Naive thymus-derived CD8-positive, alpha-beta T cell (primary cell): ENCODE measurements at regions not wholly inside any gene's neighbourhood (a gene's known extent, or its start where the extent isn't known, plus 50 kb on each side); places are given as distances from the start of the nearest gene placed in this dataset.

ENCODE experiments used
- ATAC-seq, 2 donors: fragments of 150-1000 bp; cut with Tn5 transposase in 1 of 2; sonication (Bioruptor Pico), chemical (Tn5 transposase) in 1 of 2; 1 replicate in 1 of 2; 2 replicates in 1 of 2; pipeline ENCODE4 v1.10.0; 2021; ENCODE audit warnings: mild to moderate bottlenecking in 2 of 2, moderate library complexity in 2 of 2
- POLR2A ChIA-PET: fragments of 350-600 bp; sonication (Branson Sonifier 250); formaldehyde crosslinking; loops from one replicate; lab custom pipeline; 2021; ENCODE audit warnings: antibody characterized with exemption; lab: Charles Lee
- DNase-seq, 10 donors: peaks; one replicate each; pipeline versions ENCODE4 v3.0.0 to v3.0.0-alpha.2; 2020 to 2022
- H3K27ac Mint-ChIP-seq, 10 donors: one replicate each; pipeline ENCODE4 v1.8.0; 2020 to 2022; ENCODE audit warnings: mild to moderate bottlenecking in 10 of 10, mixed read lengths in 10 of 10, moderate library complexity in 4 of 10, inconsistent platforms in 1 of 10
- H3K27me3 Mint-ChIP-seq, 5 donors: one replicate each; pipeline ENCODE4 v1.8.0; 2021 to 2022; ENCODE audit warnings: mixed read lengths in 5 of 5
- H3K36me3 Mint-ChIP-seq, 3 donors: one replicate each; pipeline ENCODE4 v1.8.0; 2020 to 2022; ENCODE audit warnings: mixed read lengths in 3 of 3, mild to moderate bottlenecking in 2 of 3, inconsistent platforms in 1 of 3
- H3K4me1 Mint-ChIP-seq, 4 donors: one replicate each; pipeline ENCODE4 v1.8.0; 2021 to 2022; ENCODE audit warnings: mixed read lengths in 4 of 4
- H3K4me3 Mint-ChIP-seq, 10 donors: one replicate each; pipeline ENCODE4 v1.8.0; 2020 to 2022; ENCODE audit warnings: mild to moderate bottlenecking in 10 of 10, mixed read lengths in 10 of 10, moderate library complexity in 6 of 10, inconsistent platforms in 1 of 10
- H3K9me3 Mint-ChIP-seq, 9 donors: one replicate each; pipeline ENCODE4 v1.8.0; 2020 to 2022; ENCODE audit warnings: mixed read lengths in 9 of 9, mild to moderate bottlenecking in 3 of 9, inconsistent platforms in 1 of 9, moderate library complexity in 1 of 9

DNA sequence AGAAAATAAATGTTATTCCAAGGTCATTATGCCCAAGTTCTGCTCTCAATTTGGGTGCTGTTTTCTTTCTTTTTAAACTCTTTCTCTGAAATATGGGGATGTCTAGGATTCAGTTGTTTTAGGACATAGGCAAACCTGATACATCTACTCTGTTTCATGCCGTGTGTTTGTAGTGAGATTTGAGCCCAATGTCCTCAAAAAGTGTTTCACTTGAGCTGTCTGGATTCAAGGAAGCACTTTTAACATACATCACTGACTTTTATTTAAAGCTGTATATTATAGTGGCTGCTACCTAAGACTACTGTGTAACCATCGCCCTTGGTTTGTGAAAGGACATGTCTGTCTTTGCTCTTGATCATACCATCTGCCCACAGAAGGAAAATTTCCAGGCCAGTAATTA, 709.3 kb upstream of the STXBP6 start:
- Mint-ChIP-seq H3K4me3 (no peak overlapping the region), H3K27me3 (no peaks in the 10 kb centered on the region), H3K27ac (no peak overlapping the region), H3K9me3 (peaks cover 0 to 28% (median 4%) of the 10 kb centered on the region in 9 donors), H3K4me1 (no peaks in the 10 kb centered on the region), H3K36me3 (no peaks in the 10 kb centered on the region)
- DNase-seq (no peak), ATAC-seq (no peak)
- POLR2A ChIA-PET = no interaction called here

DNA sequence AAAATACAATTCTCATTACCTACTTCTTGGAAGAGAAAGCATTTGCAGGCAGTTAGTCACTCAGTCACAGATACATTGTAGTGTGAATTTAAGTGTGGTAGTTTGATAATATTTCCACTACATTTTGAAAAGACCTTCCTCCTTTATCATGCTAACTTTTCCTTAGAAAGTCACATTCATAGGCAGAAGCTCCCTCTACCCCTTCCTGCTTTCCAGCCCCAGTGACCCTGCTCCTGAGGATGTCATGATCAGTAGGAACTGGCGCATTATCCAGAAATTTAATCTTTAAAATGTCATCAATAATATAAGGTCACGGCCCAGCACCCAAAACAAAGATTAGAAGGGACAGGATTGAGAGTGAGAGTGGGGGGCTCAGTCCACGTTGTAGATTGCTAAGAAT, 707.4 kb upstream of the STXBP6 start:
- POLR2A ChIA-PET = no interaction called here
- DNase-seq (no peak), ATAC-seq (no peak)
- Mint-ChIP-seq H3K27ac (no peak overlapping the region), H3K9me3 (peaks cover 0 to 26% (median 6%) of the 10 kb centered on the region in 9 donors), H3K36me3 (no peaks in the 10 kb centered on the region), H3K4me3 (no peak overlapping the region), H3K4me1 (no peaks in the 10 kb centered on the region), H3K27me3 (no peaks in the 10 kb centered on the region)

DNA sequence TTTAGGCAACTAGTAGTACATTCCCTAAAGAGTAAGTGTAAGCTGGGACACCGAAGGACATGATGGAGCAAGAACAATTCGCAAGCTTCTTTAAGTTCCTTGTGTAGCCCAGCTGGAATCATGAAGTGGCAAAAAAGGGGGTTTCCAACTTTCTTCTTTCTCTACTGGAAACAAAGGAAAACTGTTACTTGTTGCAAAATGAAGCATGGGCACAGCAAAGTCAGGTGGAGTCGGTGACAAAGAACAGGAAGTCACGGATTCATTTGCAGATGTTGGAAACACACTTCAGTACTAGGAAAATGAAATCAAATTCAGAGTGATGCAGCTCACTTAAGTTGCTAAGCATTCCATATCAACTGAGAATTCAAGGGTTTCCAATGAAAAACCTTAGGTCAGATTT, 706.9 kb upstream of the STXBP6 start:
- H3K27me3 Mint-ChIP-seq = no peaks in the 10 kb centered on the region
- no peak overlapping the region for H3K4me3 Mint-ChIP-seq
- H3K36me3 Mint-ChIP-seq = no peaks in the 10 kb centered on the region
- H3K27ac Mint-ChIP-seq = no peak overlapping the region
- H3K9me3 Mint-ChIP-seq = peaks cover 0 to 25% (median 6%) of the 10 kb centered on the region in 9 donors
- ATAC-seq = no peak
- no peaks in the 10 kb centered on the region for H3K4me1 Mint-ChIP-seq
- no peak for DNase-seq
- POLR2A ChIA-PET = no interaction called here

DNA sequence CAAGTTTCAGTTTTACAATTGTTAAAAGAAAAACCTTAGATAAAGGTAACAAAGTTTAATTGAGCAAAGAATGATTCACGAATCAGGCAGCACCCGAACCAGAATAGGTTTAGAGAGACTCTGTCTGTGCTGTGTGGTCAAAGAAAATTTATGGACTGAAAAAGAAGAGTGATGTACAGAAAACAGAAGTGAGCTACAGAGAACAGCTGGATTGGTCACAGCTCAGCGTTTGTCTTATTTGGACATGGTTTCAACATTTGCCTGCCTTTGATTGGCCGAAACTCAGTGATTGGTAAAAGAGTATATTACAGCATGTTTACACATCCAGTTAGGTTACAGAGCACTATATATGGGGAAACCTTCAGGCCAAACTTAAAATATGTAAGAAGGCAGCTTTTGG, 703.2 kb upstream of the STXBP6 start:
- DNase-seq = no peak
- no peaks in the 10 kb centered on the region for H3K27me3 Mint-ChIP-seq
- H3K27ac Mint-ChIP-seq = no peak overlapping the region
- no peaks in the 10 kb centered on the region for H3K36me3 Mint-ChIP-seq
- no peaks in the 10 kb centered on the region for H3K4me1 Mint-ChIP-seq
- peaks cover 0 to 23% (median 11%) of the 10 kb centered on the region in 9 donors for H3K9me3 Mint-ChIP-seq
- no peak overlapping the region for H3K4me3 Mint-ChIP-seq
- POLR2A ChIA-PET = interaction anchor here (0.6 kb wide), 1 partner anchor 628 kb away, joined by 3 read pairs; no protein-coding TSS in a partner anchor
- ATAC-seq = no peak

DNA sequence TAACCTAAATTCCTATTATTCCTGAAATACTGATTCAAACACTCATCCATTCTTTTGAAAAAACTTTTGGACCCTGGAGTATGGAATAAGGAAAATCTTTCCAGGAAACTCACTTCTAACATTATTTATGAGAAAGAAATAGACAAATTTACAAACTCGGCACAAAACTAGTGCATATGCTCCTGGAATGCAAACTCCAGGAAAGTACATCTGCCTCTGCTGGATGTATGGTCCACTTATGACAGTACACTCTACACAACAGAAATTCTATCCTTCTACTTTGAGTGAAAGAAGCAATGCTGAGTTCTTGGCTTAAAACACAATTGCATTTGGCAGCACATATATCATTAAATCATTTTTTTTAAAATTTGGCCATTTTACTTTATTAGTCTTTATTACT, 700.5 kb upstream of the STXBP6 start:
- no peak overlapping the region for H3K27ac Mint-ChIP-seq

More for the DNA sequence above, 700.5 kb upstream of the STXBP6 start:
- no peak overlapping the region for H3K4me3 Mint-ChIP-seq
- ATAC-seq (no peak), DNase-seq (no peak)
- no peaks in the 10 kb centered on the region for H3K36me3 Mint-ChIP-seq
- peaks cover 5 to 30% (median 15%) of the 10 kb centered on the region in 9 donors for H3K9me3 Mint-ChIP-seq
- POLR2A ChIA-PET = no interaction called here
- no peaks in the 10 kb centered on the region for H3K4me1 Mint-ChIP-seq
- H3K27me3 Mint-ChIP-seq = no peaks in the 10 kb centered on the region
